ENCODE measurements at regions not wholly inside any gene's neighbourhood (a gene's known extent, or its start where the extent isn't known, plus 50 kb on each side); places are given as distances from the start of the nearest gene placed in this dataset.

GRCh38 chr7:36091874-36092176 is 61.2 kb upstream of the EEPD1 start:
- TF ChIP-seq GATA2 (IDR thresholded peaks at IDR 0.05; ENCODE audit: low read depth, low read length) (no peak), GATA3 (IDR thresholded peaks at IDR 0.05; ENCODE audit: low read depth, low read length) (no peak)
